Mesenchymal stem cell (in vitro differentiated cells and primary cell): ENCODE measurements at regions not wholly inside any gene's neighbourhood (a gene's known extent, or its start where the extent isn't known, plus 50 kb on each side); places are given as distances from the start of the nearest gene placed in this dataset.

ENCODE experiments used
- DNase-seq: peaks from one replicate; pipeline ENCODE4 v3.0.0-alpha.2; 2013
- H2AFZ ChIP-seq: one replicate; pipeline ENCODE4 v1.6.1; 2013; ENCODE audit warnings: low read depth, mild to moderate bottlenecking, control low read depth, inconsistent platforms, low read length, moderate library complexity
- H2AK5ac ChIP-seq: 2 replicates; pipeline ENCODE4 v1.6.1; 2013; ENCODE audit warnings: low read length, moderate library complexity, mild to moderate bottlenecking, inconsistent platforms; ENCODE audit not compliant: severe bottlenecking
- H2BK120ac ChIP-seq: one replicate; pipeline ENCODE4 v1.6.1; 2013; ENCODE audit warnings: low read depth, mild to moderate bottlenecking, inconsistent platforms, low read length, moderate library complexity
- H2BK12ac ChIP-seq, 2 experiments: one replicate each; pipeline ENCODE4 v1.6.1; 2013; ENCODE audit warnings: inconsistent platforms in 2 of 2, low read length in 2 of 2, mild to moderate bottlenecking in 2 of 2, moderate library complexity in 2 of 2, control low read depth in 1 of 2
- H2BK15ac ChIP-seq: one replicate; pipeline ENCODE4 v1.6.1; 2013; ENCODE audit warnings: mild to moderate bottlenecking, low read depth, inconsistent platforms; ENCODE audit not compliant: poor library complexity, severe bottlenecking
- H2BK5ac ChIP-seq: 2 replicates; pipeline ENCODE4 v1.6.1; 2013; ENCODE audit warnings: low read depth, mild to moderate bottlenecking, low read length, control low read depth, inconsistent platforms; ENCODE audit not compliant: poor library complexity, severe bottlenecking
- H3K14ac ChIP-seq, 2 experiments: one replicate each; pipeline ENCODE4 v1.6.1; 2013; ENCODE audit warnings: inconsistent platforms in 2 of 2, low read length in 2 of 2, control low read depth in 1 of 2, mild to moderate bottlenecking in 1 of 2, moderate library complexity in 1 of 2
- H3K18ac ChIP-seq, 2 experiments: one replicate each; pipeline ENCODE4 v1.6.1; 2013; ENCODE audit warnings: inconsistent platforms in 2 of 2, low read length in 2 of 2, control low read depth in 1 of 2, low read depth in 1 of 2, mild to moderate bottlenecking in 1 of 2
- H3K23ac ChIP-seq, 2 experiments: one replicate each; pipeline ENCODE4 v1.6.1; 2013; ENCODE audit warnings: inconsistent platforms in 2 of 2, low read length in 2 of 2, mild to moderate bottlenecking in 2 of 2, moderate library complexity in 2 of 2, control low read depth in 1 of 2
- H3K27ac ChIP-seq: 2 replicates; pipeline ENCODE4 v1.5.1; 2013; ENCODE audit warnings: mild to moderate bottlenecking, moderate library complexity, low read length, control low read depth, inconsistent platforms; ENCODE audit not compliant: poor library complexity, severe bottlenecking
- H3K27me3 ChIP-seq, 2 experiments: 2 replicates each; pipeline versions ENCODE4 v1.6.1 to v1.7.0; 2013; ENCODE audit warnings: low read length in 2 of 2, mild to moderate bottlenecking in 2 of 2, moderate library complexity in 2 of 2, control low read depth in 1 of 2, inconsistent platforms in 1 of 2; ENCODE audit not compliant: control insufficient read depth in 1 of 2, insufficient read depth in 1 of 2
- H3K36me3 ChIP-seq, 2 experiments: 2 replicates each; pipeline versions ENCODE4 v1.6.1 to v1.7.0; 2013; ENCODE audit warnings: low read length in 2 of 2, control low read depth in 1 of 2, inconsistent platforms in 1 of 2, low read depth in 1 of 2, mild to moderate bottlenecking in 1 of 2; ENCODE audit not compliant: insufficient read depth in 2 of 2, control insufficient read depth in 1 of 2
- H3K4ac ChIP-seq, 2 experiments: one replicate each; pipeline ENCODE4 v1.6.1; 2013; ENCODE audit warnings: inconsistent platforms in 2 of 2, low read length in 2 of 2, mild to moderate bottlenecking in 2 of 2, moderate library complexity in 2 of 2, control low read depth in 1 of 2, low read depth in 1 of 2
- H3K4me1 ChIP-seq: 2 replicates; pipeline ENCODE4 v1.6.1; 2013; ENCODE audit warnings: low read depth, low read length, control low read depth; ENCODE audit not compliant: control insufficient read depth, insufficient read depth
- H3K4me2 ChIP-seq: 2 replicates; pipeline ENCODE4 v1.6.1; 2013; ENCODE audit warnings: low read length, mild to moderate bottlenecking, inconsistent platforms; ENCODE audit not compliant: poor library complexity, severe bottlenecking
- H3K4me3 ChIP-seq, 2 experiments: 2 replicates each; pipeline versions ENCODE4 v1.5.1 to v1.7.0; 2013; ENCODE audit warnings: low read length in 2 of 2, mild to moderate bottlenecking in 2 of 2, control low read depth in 1 of 2, low read depth in 1 of 2; ENCODE audit not compliant: insufficient read depth in 1 of 2
- H3K79me1 ChIP-seq: replicated peaks from 2 replicates; pipeline ENCODE4 v1.6.1; 2013; ENCODE audit warnings: mild to moderate bottlenecking, control low read depth, low read length, inconsistent platforms; ENCODE audit not compliant: poor library complexity, severe bottlenecking
- H3K9ac ChIP-seq: 2 replicates; pipeline ENCODE4 v1.7.0; 2013; ENCODE audit warnings: mild to moderate bottlenecking, low read length, moderate library complexity
- H3K9me3 ChIP-seq: 2 replicates; pipeline ENCODE4 v1.7.0; 2013; ENCODE audit warnings: mild to moderate bottlenecking, low read length; ENCODE audit not compliant: control insufficient read depth
- H4K8ac ChIP-seq: one replicate; pipeline ENCODE4 v1.6.1; 2013; ENCODE audit warnings: inconsistent platforms, mild to moderate bottlenecking, low read length, moderate library complexity
- H4K91ac ChIP-seq: one replicate; pipeline ENCODE4 v1.6.1; 2013; ENCODE audit warnings: mild to moderate bottlenecking, low read length, inconsistent platforms
- WGBS: methylation state at CpG from one replicate; pipeline ENCODE4 v1.1.7; 2013; ENCODE audit warnings: mixed read lengths; 5-methylcytosine and 5-hydroxymethylcytosine counted together

DNA sequence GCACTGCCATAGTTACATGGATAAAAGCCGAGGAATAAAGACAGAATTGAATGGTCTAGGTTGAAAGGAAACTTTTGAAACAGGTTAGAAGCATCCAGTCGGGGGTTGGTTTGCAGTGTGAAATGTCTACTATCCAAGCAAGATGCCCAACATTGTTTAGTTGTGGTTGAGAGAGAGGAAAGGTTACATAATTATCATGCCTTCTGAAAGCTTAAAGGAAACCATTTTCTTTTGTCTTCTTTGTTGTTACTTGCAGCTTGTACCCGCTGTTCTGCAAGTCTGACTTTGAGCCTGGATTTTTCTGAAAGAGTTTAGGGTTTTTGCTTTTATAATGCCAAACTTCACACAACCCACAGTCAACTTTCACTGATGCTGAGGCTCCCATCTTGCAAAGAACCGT lies 167.9 kb downstream of the AXIN2 start:
- H3K79me1 ChIP-seq, result no peaks in the 10 kb centered on the region
- H3K4ac ChIP-seq, result no peak overlapping the region
- no peak overlapping the region for H2BK5ac ChIP-seq
- H3K18ac ChIP-seq, result no peak overlapping the region
- peaks cover 3% of the 10 kb centered on the region for H3K9me3 ChIP-seq
- no peak overlapping the region for H2BK120ac ChIP-seq
- H3K27ac ChIP-seq, result no peak overlapping the region
- no peak overlapping the region for H2AK5ac ChIP-seq
- H2BK12ac ChIP-seq, result no peak overlapping the region
- peaks cover 0 to 4% of the 10 kb centered on the region in 2 experiments for H3K27me3 ChIP-seq
- 77% methylated on average over 2 of the region's 4 CpGs for WGBS
- H3K4me2 ChIP-seq, result no peak overlapping the region
- DNase-seq, result no peak
- H2BK15ac ChIP-seq, result no peak overlapping the region
- H3K4me1 ChIP-seq, result no peaks in the 10 kb centered on the region
- H3K36me3 ChIP-seq, result no peaks in the 10 kb centered on the region
- no peak overlapping the region for H3K23ac ChIP-seq
- H3K14ac ChIP-seq, result no peak overlapping the region
- H4K91ac ChIP-seq, result no peak overlapping the region
- no peak overlapping the region for H2AFZ ChIP-seq
- no peak overlapping the region for H3K9ac ChIP-seq
- no peak overlapping the region for H3K4me3 ChIP-seq
- no peak overlapping the region for H4K8ac ChIP-seq

DNA sequence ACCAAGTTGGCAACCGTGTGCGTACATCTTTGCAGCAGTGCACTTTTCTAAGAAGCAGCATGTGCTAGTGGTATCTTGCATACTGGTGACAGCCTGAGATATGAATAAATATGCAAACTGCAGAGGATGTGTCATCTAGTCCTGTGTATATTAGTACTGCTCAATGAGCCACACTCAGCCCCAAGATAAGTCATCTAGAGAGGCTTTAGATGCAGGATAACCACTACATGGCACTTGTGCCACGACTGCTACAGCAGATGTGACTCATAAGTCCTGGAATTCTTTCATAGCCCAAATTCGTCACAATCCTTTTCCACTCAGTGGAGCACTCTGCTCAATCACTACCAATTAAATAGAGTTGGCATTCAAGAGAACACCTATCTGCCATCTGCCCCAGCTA lies 171.5 kb downstream of the AXIN2 start:
- H3K27me3 ChIP-seq, result peaks cover 0 to 4% of the 10 kb centered on the region in 2 experiments
- no peaks in the 10 kb centered on the region for H3K36me3 ChIP-seq
- no peak overlapping the region for H3K27ac ChIP-seq
- no peak overlapping the region for H4K8ac ChIP-seq
- DNase-seq, result peak; percentile 68
- peak overlapping the region; percentile 44 for H3K9ac ChIP-seq
- no peaks in the 10 kb centered on the region for H3K79me1 ChIP-seq
- H3K4me1 ChIP-seq, result no peaks in the 10 kb centered on the region
- no peak overlapping the region for H2BK15ac ChIP-seq
- no peak overlapping the region for H3K4me3 ChIP-seq
- H4K91ac ChIP-seq, result no peak overlapping the region
- H3K4ac ChIP-seq, result no peak overlapping the region
- H2BK12ac ChIP-seq, result no peak overlapping the region
- no peak overlapping the region for H3K14ac ChIP-seq
- no peak overlapping the region for H2AK5ac ChIP-seq
- H2BK5ac ChIP-seq, result no peak overlapping the region
- H2BK120ac ChIP-seq, result no peak overlapping the region
- no peak overlapping the region for H2AFZ ChIP-seq
- no peak overlapping the region for H3K23ac ChIP-seq
- H3K9me3 ChIP-seq, result no peaks in the 10 kb centered on the region
- 40% methylated on average over 4 of the region's 4 CpGs for WGBS
- no peak overlapping the region for H3K4me2 ChIP-seq
- H3K18ac ChIP-seq, result no peak overlapping the region

DNA sequence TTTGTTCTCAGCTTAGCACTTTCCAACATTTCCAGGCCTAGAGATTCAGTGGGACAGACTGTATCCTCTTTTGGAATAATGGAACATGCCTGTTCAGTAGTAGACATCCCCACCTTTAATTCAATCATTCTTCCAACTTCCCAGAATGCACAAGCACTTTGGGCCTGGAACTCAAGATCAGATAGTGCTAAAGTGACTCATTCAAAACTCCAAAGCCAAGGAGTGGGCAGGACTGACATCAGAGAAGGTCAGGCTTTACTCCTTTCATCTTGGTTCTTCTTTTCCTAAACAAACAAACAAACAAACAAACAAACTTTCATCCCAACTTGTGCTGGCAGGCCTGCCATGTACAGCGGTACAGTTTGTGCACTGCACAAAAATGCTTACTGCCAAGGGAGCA lies 172.0 kb downstream of the AXIN2 start:
- Histone ChIP-seq H3K36me3 (no peaks in the 10 kb centered on the region), H3K4me3 (peak overlapping the region in 1 of 2 experiments; percentile 13), H3K9ac (peak overlapping the region; percentile 44), H3K4me2 (no peak overlapping the region), H2BK12ac (no peak overlapping the region), H3K4ac (no peak overlapping the region), H2AFZ (no peak overlapping the region), H2BK5ac (no peak overlapping the region), H2AK5ac (no peak overlapping the region), H2BK120ac (no peak overlapping the region), H3K23ac (no peak overlapping the region), H4K91ac (no peak overlapping the region), H3K27ac (no peak overlapping the region), H2BK15ac (no peak overlapping the region), H3K18ac (no peak overlapping the region), H3K79me1 (no peaks in the 10 kb centered on the region), H3K14ac (no peak overlapping the region), H3K27me3 (no peaks in the 10 kb centered on the region), H3K4me1 (no peaks in the 10 kb centered on the region), H3K9me3 (no peaks in the 10 kb centered on the region), H4K8ac (no peak overlapping the region)
- peak; percentile 30 for DNase-seq
- WGBS, result 97% methylated on average over 1 of the region's 1 CpG

DNA sequence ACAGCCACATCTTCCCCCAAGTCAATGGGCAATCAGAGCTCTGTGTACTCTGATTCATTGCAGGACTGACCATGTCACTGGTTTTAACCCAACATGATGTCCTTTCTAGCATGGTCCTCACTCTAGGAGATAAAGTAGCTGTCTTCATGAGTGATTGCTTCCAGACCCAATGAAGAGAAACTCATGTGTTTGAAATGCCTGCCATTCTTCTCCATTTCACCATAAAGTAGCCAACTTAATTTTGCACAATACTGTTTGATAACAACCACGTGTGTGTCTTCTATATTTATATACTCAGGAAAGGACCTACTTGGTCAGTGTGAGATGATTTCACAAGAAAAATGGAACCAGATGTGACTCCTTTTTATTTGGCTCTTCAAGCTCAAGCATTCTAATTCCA lies 172.5 kb downstream of the AXIN2 start:
- no peaks in the 10 kb centered on the region for H3K9me3 ChIP-seq
- H3K4ac ChIP-seq, result no peak overlapping the region
- no peak overlapping the region for H3K14ac ChIP-seq
- H3K79me1 ChIP-seq, result no peaks in the 10 kb centered on the region
- H2BK12ac ChIP-seq, result no peak overlapping the region
- H3K27me3 ChIP-seq, result no peaks in the 10 kb centered on the region
- H2AFZ ChIP-seq, result no peak overlapping the region
- H2AK5ac ChIP-seq, result no peak overlapping the region
- no CpG with 5 or more reads among the region's 1 CpG for WGBS
- H3K4me2 ChIP-seq, result no peak overlapping the region
- no peak overlapping the region for H4K8ac ChIP-seq
- H3K36me3 ChIP-seq, result no peaks in the 10 kb centered on the region
- H3K23ac ChIP-seq, result no peak overlapping the region
- no peak overlapping the region for H3K27ac ChIP-seq
- H3K18ac ChIP-seq, result no peak overlapping the region
- no peak overlapping the region for H4K91ac ChIP-seq
- H2BK15ac ChIP-seq, result no peak overlapping the region
- no peak overlapping the region for H2BK120ac ChIP-seq
- no peak overlapping the region for H3K4me3 ChIP-seq
- H3K4me1 ChIP-seq, result no peaks in the 10 kb centered on the region
- no peak overlapping the region for H2BK5ac ChIP-seq
- no peak overlapping the region for H3K9ac ChIP-seq
- no peak for DNase-seq
